HepG2 (cell line): ENCODE measurements at regions not wholly inside any gene's neighbourhood (a gene's known extent, or its start where the extent isn't known, plus 50 kb on each side); places are given as distances from the start of the nearest gene placed in this dataset.

Experiments
- ATAC-seq: fragments of 200-7000 bp; cut with Tn5 transposase; 3 replicates; pipeline ENCODE4 v1.9.1; 2020; ENCODE audit warnings: mild to moderate bottlenecking, moderate library complexity
- BruUV-seq: library from RNA; stranded (reverse); fragments of 400-500 nt; replicated peaks from 2 replicates; lab custom pipeline; 2021; lab: Mats Ljungman, UMichigan
- CTCF ChIA-PET: fragments of 300-600 bp; formaldehyde crosslinking; extraction: SDS; loops from one replicate; lab custom pipeline; 2021; ENCODE audit warnings: low total read pairs, inconsistent platforms, low intra/inter-chr PET ratio; lab: Yijun Ruan, JAX
- POLR2A ChIA-PET: fragments of 350-600 bp; sonication (Branson Sonifier 250); formaldehyde crosslinking; loops from one replicate; lab custom pipeline; 2020; ENCODE audit warnings: antibody characterized with exemption, inconsistent platforms; lab: Yijun Ruan, JAX
- DNase-seq: peaks from one replicate; pipeline ENCODE4 v3.0.0-alpha.2; 2015; ENCODE audit warnings: low spot score
- FAIRE-seq: peaks from 3 replicates; lab custom pipeline; 2011; peaks lifted over from hg19 to GRCh38; lab: Jason Lieb, UNC
- H2AFZ ChIP-seq: one replicate; pipeline ENCODE4 v1.6.1; 2011; ENCODE audit warnings: low read length, inconsistent platforms
- H3K27ac ChIP-seq: fragments of 300-600 bp; 3 replicates; pipeline ENCODE4 v1.8.0; 2011; ENCODE audit warnings: mixed run types, mild to moderate bottlenecking, mixed read lengths, low read length, inconsistent platforms; ENCODE audit not compliant: insufficient read depth; ENCODE audit errors: extremely low read length
- H3K27me3 ChIP-seq, 2 experiments: fragments of 200-600 bp in 1 of 2; 2 replicates in 1 of 2; 3 replicates in 1 of 2; pipeline versions ENCODE4 v1.6.0 to v1.8.0; 2011; ENCODE audit warnings: low read length in 2 of 2, mild to moderate bottlenecking in 2 of 2, moderate library complexity in 2 of 2, inconsistent platforms in 1 of 2; ENCODE audit not compliant: insufficient read depth in 2 of 2, control insufficient read depth in 1 of 2
- H3K36me3 ChIP-seq, 2 experiments: fragments of 200-600 bp in 1 of 2; replicated peaks in 1 of 2; 2 replicates in 1 of 2; 3 replicates in 1 of 2; pipeline versions ENCODE4 v1.5.1 to v1.8.0; 2011; ENCODE audit warnings: low read length in 2 of 2, inconsistent platforms in 1 of 2; ENCODE audit not compliant: insufficient read depth in 2 of 2, control insufficient read depth in 1 of 2
- H3K4me1 ChIP-seq: 2 replicates; pipeline ENCODE4 v1.5.1; 2012; ENCODE audit warnings: low read length, inconsistent platforms; ENCODE audit not compliant: insufficient read depth
- H3K4me2 ChIP-seq: 2 replicates; pipeline ENCODE4 v1.6.0; 2011; ENCODE audit warnings: low read depth, low read length, inconsistent platforms
- H3K4me3 ChIP-seq, 3 experiments: fragments of 200-600 bp in 1 of 3; sonication (generic), shearing (Covaris generic) in 1 of 3; replicated peaks in 1 of 3; 2 replicates each; pipeline ENCODE4 v1.5.1; 2011 to 2016; ENCODE audit warnings: low read length in 3 of 3, inconsistent platforms in 2 of 3, low read depth in 2 of 3, mild to moderate bottlenecking in 2 of 3, control low read depth in 1 of 3, mixed read lengths in 1 of 3; ENCODE audit not compliant: insufficient read depth in 1 of 3
- H3K79me2 ChIP-seq: one replicate; pipeline ENCODE4 v1.6.1; 2011; ENCODE audit warnings: low read length, inconsistent platforms; ENCODE audit not compliant: insufficient read depth
- H3K9ac ChIP-seq: 2 replicates; pipeline ENCODE4 v1.6.0; 2011; ENCODE audit warnings: mild to moderate bottlenecking, low read depth, low read length, inconsistent platforms; ENCODE audit not compliant: insufficient read depth
- H3K9me3 ChIP-seq: 2 replicates; pipeline ENCODE4 v1.5.1; 2012; ENCODE audit warnings: mild to moderate bottlenecking, low read length
- H4K20me1 ChIP-seq: 2 replicates; pipeline ENCODE4 v1.6.0; 2011; ENCODE audit warnings: inconsistent platforms, mild to moderate bottlenecking, low read length, moderate library complexity; ENCODE audit not compliant: insufficient read depth
- FOXJ3 ChIP-seq: sonication (generic); formaldehyde crosslinking; IDR thresholded peaks from 2 replicates; pipeline ENCODE4 v1.4.0; 2020; ENCODE audit warnings: missing genetic modification reagents, mild to moderate bottlenecking, borderline replicate concordance
- KLF11 ChIP-seq: IDR thresholded peaks from 2 replicates; pipeline ENCODE4 v1.6.1; 2016; ENCODE audit warnings: missing compliant biosample characterization
- RFX5 ChIP-seq: IDR thresholded peaks from 2 replicates; pipeline ENCODE4 v1.6.1; 2011; ENCODE audit warnings: low read depth, low read length, improper control_type of control experiment
- RXRA ChIP-seq: sonication (generic); formaldehyde crosslinking; IDR thresholded peaks from 2 replicates; pipeline ENCODE4 v1.5.1; 2020; ENCODE audit warnings: missing genetic modification reagents
- SP1 ChIP-seq, 2 experiments: fragments of 450-650 bp in 1 of 2; sonication (generic) in 1 of 2; formaldehyde crosslinking in 1 of 2; IDR thresholded peaks; 2 replicates each; pipeline versions ENCODE4 v1.4.0 to v1.6.1; 2016 to 2020; ENCODE audit warnings: missing genetic modification reagents in 1 of 2
- WGBS: methylation state at CpG from one replicate; pipeline ENCODE4 v1.1.6; 2017; ENCODE audit warnings: low lambda C conversion rate; 5-methylcytosine and 5-hydroxymethylcytosine counted together
- in situ Hi-C: cut with HindIII; loops from 2 replicates; pipeline ENCODE4 v1.10.0; 2017; ENCODE audit warnings: low pct_unique_long_range_greater_than_20kb; ENCODE audit not compliant: extremely low pct_ligation_motif_present
- intact Hi-C: fragments of 100-400 bp; cut with micrococcal nuclease; formaldehyde crosslinking; loops from one replicate; pipeline ENCODE4 v1.10.0; 2022; ENCODE audit not compliant: unreplicated experiment
- TF ChIP-seq, protein P1 (sequence below): sonication (generic); formaldehyde crosslinking; IDR thresholded peaks from 2 replicates; pipeline ENCODE4 v1.4.0; 2020; ENCODE audit warnings: missing genetic modification reagents
- TF ChIP-seq, protein P2 (sequence below): sonication (generic); formaldehyde crosslinking; IDR thresholded peaks from 2 replicates; pipeline ENCODE4 v1.5.1; 2020; ENCODE audit warnings: missing genetic modification reagents, mild to moderate bottlenecking, borderline replicate concordance

DNA sequence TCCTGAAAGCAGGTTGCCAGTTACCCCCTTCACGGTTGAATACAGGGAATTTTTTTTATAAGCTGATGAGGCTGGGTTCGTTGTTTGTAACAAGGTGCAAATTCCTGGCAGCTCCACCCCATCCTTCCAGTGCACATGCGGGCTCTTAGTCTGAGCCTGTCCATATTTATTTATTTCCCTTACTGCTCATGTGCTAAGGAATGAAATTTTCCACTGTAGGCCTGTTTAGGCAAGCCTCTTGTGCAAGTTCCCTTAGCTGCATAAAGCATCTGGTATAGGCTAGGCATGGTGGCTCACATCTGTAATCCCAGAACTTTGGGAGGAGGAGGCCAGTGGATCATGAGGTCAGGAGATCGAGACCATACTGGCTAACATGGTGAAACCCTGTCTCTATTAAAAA, 560.9 kb upstream of the PCDH9 start (continued):
- TF ChIP-seq SP1 (IDR thresholded peaks at IDR 0.05), result no peak
- TF ChIP-seq SP1 (CRISPR knock-in tag; IDR thresholded peaks at IDR 0.05), result no peak
- TF ChIP-seq, all 625 proteins: peak for 0

DNA sequence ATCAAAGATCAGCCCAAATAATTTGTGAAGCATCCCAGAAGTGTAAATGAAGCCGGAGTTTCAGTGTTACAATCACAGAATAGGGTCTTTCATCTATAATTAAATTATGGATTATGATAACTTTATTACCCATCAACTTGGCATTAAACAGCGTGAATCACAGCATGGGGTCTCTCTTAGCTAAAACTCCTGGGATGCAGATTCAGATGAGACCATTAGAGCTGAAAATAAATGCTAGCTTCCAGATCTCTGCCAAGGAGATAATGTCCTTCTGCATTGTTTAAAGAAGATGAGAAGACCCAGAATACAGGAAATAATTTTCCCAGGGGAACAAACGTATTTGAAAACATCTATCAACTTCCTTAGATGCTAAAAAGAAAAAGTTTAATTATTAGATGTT, 546.0 kb upstream of the PCDH9 start:
- intact Hi-C loops, result no loop called here
- H3K9me3 ChIP-seq, result no peaks in the 10 kb centered on the region
- BruUV-seq, result no TSS peak
- POLR2A ChIA-PET, result no interaction called here
- H3K4me2 ChIP-seq, result no peak overlapping the region
- FAIRE-seq, result no peak
- H3K79me2 ChIP-seq, result no peaks in the 10 kb centered on the region
- H3K27me3 ChIP-seq, result no peaks in the 10 kb centered on the region
- no peaks in the 10 kb centered on the region for H4K20me1 ChIP-seq
- TF ChIP-seq, protein P1, sequence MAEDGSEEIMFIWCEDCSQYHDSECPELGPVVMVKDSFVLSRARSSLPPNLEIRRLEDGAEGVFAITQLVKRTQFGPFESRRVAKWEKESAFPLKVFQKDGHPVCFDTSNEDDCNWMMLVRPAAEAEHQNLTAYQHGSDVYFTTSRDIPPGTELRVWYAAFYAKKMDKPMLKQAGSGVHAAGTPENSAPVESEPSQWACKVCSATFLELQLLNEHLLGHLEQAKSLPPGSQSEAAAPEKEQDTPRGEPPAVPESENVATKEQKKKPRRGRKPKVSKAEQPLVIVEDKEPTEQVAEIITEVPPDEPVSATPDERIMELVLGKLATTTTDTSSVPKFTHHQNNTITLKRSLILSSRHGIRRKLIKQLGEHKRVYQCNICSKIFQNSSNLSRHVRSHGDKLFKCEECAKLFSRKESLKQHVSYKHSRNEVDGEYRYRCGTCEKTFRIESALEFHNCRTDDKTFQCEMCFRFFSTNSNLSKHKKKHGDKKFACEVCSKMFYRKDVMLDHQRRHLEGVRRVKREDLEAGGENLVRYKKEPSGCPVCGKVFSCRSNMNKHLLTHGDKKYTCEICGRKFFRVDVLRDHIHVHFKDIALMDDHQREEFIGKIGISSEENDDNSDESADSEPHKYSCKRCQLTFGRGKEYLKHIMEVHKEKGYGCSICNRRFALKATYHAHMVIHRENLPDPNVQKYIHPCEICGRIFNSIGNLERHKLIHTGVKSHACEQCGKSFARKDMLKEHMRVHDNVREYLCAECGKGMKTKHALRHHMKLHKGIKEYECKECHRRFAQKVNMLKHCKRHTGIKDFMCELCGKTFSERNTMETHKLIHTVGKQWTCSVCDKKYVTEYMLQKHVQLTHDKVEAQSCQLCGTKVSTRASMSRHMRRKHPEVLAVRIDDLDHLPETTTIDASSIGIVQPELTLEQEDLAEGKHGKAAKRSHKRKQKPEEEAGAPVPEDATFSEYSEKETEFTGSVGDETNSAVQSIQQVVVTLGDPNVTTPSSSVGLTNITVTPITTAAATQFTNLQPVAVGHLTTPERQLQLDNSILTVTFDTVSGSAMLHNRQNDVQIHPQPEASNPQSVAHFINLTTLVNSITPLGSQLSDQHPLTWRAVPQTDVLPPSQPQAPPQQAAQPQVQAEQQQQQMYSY, result no peak
- TF ChIP-seq RFX5 (no peak), RXRA (CRISPR knock-in tag) (no peak), FOXJ3 (CRISPR knock-in tag) (no peak), KLF11 (no peak)
- TF ChIP-seq, protein P2, sequence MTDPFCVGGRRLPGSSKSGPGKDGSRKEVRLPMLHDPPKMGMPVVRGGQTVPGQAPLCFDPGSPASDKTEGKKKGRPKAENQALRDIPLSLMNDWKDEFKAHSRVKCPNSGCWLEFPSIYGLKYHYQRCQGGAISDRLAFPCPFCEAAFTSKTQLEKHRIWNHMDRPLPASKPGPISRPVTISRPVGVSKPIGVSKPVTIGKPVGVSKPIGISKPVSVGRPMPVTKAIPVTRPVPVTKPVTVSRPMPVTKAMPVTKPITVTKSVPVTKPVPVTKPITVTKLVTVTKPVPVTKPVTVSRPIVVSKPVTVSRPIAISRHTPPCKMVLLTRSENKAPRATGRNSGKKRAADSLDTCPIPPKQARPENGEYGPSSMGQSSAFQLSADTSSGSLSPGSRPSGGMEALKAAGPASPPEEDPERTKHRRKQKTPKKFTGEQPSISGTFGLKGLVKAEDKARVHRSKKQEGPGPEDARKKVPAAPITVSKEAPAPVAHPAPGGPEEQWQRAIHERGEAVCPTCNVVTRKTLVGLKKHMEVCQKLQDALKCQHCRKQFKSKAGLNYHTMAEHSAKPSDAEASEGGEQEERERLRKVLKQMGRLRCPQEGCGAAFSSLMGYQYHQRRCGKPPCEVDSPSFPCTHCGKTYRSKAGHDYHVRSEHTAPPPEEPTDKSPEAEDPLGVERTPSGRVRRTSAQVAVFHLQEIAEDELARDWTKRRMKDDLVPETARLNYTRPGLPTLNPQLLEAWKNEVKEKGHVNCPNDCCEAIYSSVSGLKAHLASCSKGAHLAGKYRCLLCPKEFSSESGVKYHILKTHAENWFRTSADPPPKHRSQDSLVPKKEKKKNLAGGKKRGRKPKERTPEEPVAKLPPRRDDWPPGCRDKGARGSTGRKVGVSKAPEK (CRISPR knock-in tag), result no peak
- TF ChIP-seq, all 625 proteins: peak for 0
- Histone ChIP-seq H3K9ac (no peak overlapping the region), H3K36me3 (no peaks in the 10 kb centered on the region), H3K27ac (no peak overlapping the region), H2AFZ (no peak overlapping the region), H3K4me3 (no peak overlapping the region), H3K4me1 (no peaks in the 10 kb centered on the region)
- DNase-seq, result no peak
- CTCF ChIA-PET, result no interaction called here
- WGBS, result 0% methylated on average over 3 of the region's 3 CpGs
- no peak for ATAC-seq
- in situ Hi-C loops, result no loop called here
